ENCODE measurements at regions not wholly inside any gene's neighbourhood (a gene's known extent, or its start where the extent isn't known, plus 50 kb on each side); places are given as distances from the start of the nearest gene placed in this dataset.
A peak's percentile ranks its signal among the peaks of the same experiment; 100 is the strongest.

DNA sequence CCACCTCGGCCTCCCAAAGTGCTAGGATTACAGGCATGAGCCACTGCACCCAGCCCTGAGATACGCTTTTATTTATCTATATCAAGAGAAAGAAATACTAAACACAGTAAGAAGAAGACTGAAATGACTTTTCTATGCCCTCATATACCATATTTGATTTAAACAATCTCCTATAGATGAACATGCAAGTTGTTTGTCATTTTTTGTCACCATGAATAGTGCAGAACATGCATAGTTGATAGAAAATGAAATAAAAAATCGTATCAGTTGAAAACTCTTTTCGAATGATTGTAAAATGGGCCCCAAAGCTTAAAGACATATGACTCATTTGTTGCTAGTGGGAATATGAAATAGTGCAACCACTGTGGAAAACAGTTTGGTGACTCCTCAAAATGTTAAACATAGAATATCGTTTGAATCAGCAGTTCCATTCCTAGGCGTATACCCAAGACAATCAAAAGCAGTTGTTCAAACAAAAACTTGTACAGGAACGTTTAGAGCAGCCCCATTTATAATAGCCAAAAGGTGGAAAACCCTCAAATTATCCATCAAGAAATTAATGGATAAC lies 61.4 kb upstream of the ANKH start:
- Histone ChIP-seq H3K27me3 (replicated peaks; ENCODE audit: insufficient read depth) (no peaks in the 10 kb centered on the region), H3K4me1 (ENCODE audit: insufficient read depth) (peaks cover 20% of the 10 kb centered on the region; the same call in 1 of the 2 replicates), H4K20me1 (ENCODE audit: insufficient read depth) (no peaks in the 10 kb centered on the region), H3K9me3 (ENCODE audit: low read depth) (no peaks in the 10 kb centered on the region), H3K9ac (no peak overlapping the region), H3K9me2 (ENCODE audit: insufficient read depth) (no peaks in the 10 kb centered on the region), H3K4me2 (ENCODE audit: unreplicated experiment) (no peak overlapping the region), H3K4me3 (no peak overlapping the region), H3F3A (ENCODE audit: insufficient read depth) (peaks cover 18% of the 10 kb centered on the region; the same call in 1 of the 2 replicates), H2AFZ (no peak overlapping the region), H3K79me2 (ENCODE audit: insufficient read depth) (no peaks in the 10 kb centered on the region), H3K27ac (no peak overlapping the region), H3K36me3 (ENCODE audit: low read depth) (no peaks in the 10 kb centered on the region)
- peak; percentile 64 for DNase-seq
- in situ Hi-C loops (cut with MboI), result no loop called here
- no peak for TF ChIP-seq EZH2phosphoT487 (IDR thresholded peaks at IDR 0.05; ENCODE audit: insufficient read depth, low read depth)
- WGBS, 2 experiments (ENCODE audit: low coverage in 1 of 2, low lambda C conversion rate in 2 of 2, missing lambda C conversion rate in 2 of 2), result 59 to 60% methylated on average over 7 of the region's 7 CpGs

DNA sequence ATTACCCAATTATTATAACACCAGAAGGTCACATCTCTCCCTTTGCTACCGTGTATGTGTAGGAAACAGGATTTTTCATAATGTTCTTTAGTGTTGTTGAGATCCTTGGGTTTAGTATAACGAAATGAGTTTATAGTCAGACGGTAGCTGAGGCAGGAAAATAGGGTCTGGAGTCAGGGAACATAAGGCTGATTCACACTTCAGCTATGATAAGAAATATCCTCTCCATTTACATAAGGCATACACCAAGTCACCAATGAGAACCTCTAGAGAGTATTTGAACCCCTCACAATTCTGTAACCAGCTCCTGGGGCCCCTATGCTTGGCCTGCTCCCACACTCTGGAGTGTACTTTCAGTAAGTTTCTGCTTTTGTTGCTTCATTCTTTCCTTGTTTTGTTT lies 58.9 kb upstream of the ANKH start:
- in situ Hi-C loops (cut with MboI), result no loop called here
- DNase-seq, result no peak
- Histone ChIP-seq H3K27me3 (replicated peaks; ENCODE audit: insufficient read depth) (no peaks in the 10 kb centered on the region), H3K36me3 (ENCODE audit: low read depth) (no peaks in the 10 kb centered on the region), H3K4me3 (no peak overlapping the region), H3K79me2 (ENCODE audit: insufficient read depth) (no peaks in the 10 kb centered on the region), H3K9ac (no peak overlapping the region), H3K9me3 (ENCODE audit: low read depth) (no peaks in the 10 kb centered on the region), H3K27ac (no peak overlapping the region), H2AFZ (peak overlapping the region; percentile 21; the same call in 1 of the 2 replicates), H3F3A (ENCODE audit: insufficient read depth) (peaks cover 32% of the 10 kb centered on the region), H3K4me1 (ENCODE audit: insufficient read depth) (peaks cover 32% of the 10 kb centered on the region), H4K20me1 (ENCODE audit: insufficient read depth) (no peaks in the 10 kb centered on the region), H3K9me2 (ENCODE audit: insufficient read depth) (no peaks in the 10 kb centered on the region), H3K4me2 (ENCODE audit: unreplicated experiment) (no peak overlapping the region)
- TF ChIP-seq EZH2phosphoT487 (IDR thresholded peaks at IDR 0.05; ENCODE audit: insufficient read depth, low read depth) (no peak), EZH2 (IDR thresholded peaks at IDR 0.05; ENCODE audit: insufficient read depth, poor library complexity, severe bottlenecking) (no peak)
- 84 to 87% methylated on average over 3 of the region's 3 CpGs for WGBS, 2 experiments (ENCODE audit: low coverage in 1 of 2, low lambda C conversion rate in 2 of 2, missing lambda C conversion rate in 2 of 2)

DNA sequence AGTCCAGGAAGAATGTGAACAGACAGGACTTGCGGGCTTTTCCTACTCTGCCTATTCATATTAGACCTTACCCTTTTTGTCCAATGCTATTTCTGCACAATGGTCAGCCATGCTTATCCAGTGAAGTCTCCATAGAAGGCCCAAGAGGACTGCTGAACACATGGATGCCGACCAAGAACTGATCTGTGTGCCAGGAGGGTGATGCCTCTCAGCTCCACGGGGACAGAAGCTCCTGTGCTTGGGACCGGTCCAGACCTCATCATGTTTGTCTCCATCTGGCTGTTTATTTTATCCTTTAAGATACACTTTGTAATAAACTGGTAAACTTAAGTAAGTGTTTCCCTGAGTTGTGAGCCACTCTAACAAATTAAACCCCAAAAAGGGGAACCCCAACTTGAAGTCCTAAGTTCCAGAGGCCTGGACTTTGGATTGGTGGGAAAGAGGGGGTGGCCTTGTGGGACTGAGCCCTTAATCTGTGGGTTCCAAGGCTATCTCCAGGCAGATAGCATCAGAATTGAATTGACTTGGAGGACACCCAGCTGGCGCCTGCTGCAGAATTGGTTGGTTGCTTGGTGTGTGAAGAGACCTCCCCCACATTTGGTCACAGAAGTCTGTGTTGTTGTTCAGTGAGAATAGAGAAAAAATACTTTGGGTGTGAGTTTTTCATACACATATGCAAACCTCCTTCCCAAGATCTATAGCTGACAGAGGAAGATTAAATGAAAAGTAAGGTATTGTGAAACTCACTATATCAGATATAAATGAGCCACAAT lies 57.9 kb upstream of the ANKH start:
- Histone ChIP-seq H3K9me3 (ENCODE audit: low read depth) (no peaks in the 10 kb centered on the region), H3K36me3 (ENCODE audit: low read depth) (no peaks in the 10 kb centered on the region), H3K9me2 (ENCODE audit: insufficient read depth) (no peaks in the 10 kb centered on the region), H2AFZ (no peak overlapping the region), H4K20me1 (ENCODE audit: insufficient read depth) (no peaks in the 10 kb centered on the region), H3K27ac (no peak overlapping the region), H3K9ac (no peak overlapping the region), H3K4me2 (ENCODE audit: unreplicated experiment) (no peak overlapping the region), H3K27me3 (replicated peaks; ENCODE audit: insufficient read depth) (no peaks in the 10 kb centered on the region), H3K4me1 (ENCODE audit: insufficient read depth) (peaks cover 37% of the 10 kb centered on the region), H3F3A (ENCODE audit: insufficient read depth) (peaks cover 33% of the 10 kb centered on the region), H3K79me2 (ENCODE audit: insufficient read depth) (no peaks in the 10 kb centered on the region), H3K4me3 (no peak overlapping the region)
- WGBS, 2 experiments (ENCODE audit: low coverage in 1 of 2, low lambda C conversion rate in 2 of 2, missing lambda C conversion rate in 2 of 2), result 72% methylated on average over 5 of the region's 5 CpGs
- DNase-seq, result no peak
- in situ Hi-C loops (cut with MboI), result no loop called here
- TF ChIP-seq EZH2phosphoT487 (IDR thresholded peaks at IDR 0.05; ENCODE audit: insufficient read depth, low read depth) (no peak), EZH2 (IDR thresholded peaks at IDR 0.05; ENCODE audit: insufficient read depth, poor library complexity, severe bottlenecking) (no peak)

DNA sequence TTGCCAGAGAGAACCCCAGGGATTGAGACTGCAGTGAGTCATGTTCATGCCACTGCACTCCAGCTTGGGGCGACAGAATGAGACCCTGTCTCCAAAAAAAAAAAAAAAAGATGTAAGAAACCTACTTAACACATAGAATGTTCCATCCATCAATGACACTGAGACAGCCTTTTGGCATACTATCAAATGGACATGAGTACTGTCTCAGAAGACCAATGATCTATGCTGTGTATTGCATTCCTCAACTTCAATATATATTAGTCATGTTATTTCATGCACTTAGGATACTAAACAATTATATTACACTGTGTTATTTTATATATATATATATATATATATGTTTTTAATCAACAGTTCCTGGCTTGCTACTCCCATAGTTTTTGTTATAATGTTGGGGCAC lies 57.1 kb upstream of the ANKH start:
- Histone ChIP-seq H3K9me3 (ENCODE audit: low read depth) (no peaks in the 10 kb centered on the region), H3K4me2 (ENCODE audit: unreplicated experiment) (no peak overlapping the region), H3K9me2 (ENCODE audit: insufficient read depth) (no peaks in the 10 kb centered on the region), H3K79me2 (ENCODE audit: insufficient read depth) (no peaks in the 10 kb centered on the region), H3K36me3 (ENCODE audit: low read depth) (no peaks in the 10 kb centered on the region), H3K27ac (no peak overlapping the region), H3K4me1 (ENCODE audit: insufficient read depth) (peaks cover 38% of the 10 kb centered on the region), H3F3A (ENCODE audit: insufficient read depth) (peaks cover 33% of the 10 kb centered on the region), H3K9ac (no peak overlapping the region), H3K4me3 (no peak overlapping the region), H4K20me1 (ENCODE audit: insufficient read depth) (no peaks in the 10 kb centered on the region), H3K27me3 (replicated peaks; ENCODE audit: insufficient read depth) (no peaks in the 10 kb centered on the region), H2AFZ (no peak overlapping the region)
- in situ Hi-C loops (cut with MboI), result no loop called here
- 46 to 73% methylated on average over 1 of the region's 1 CpG for whole genome bisulfite sequencing, 2 experiments (ENCODE audit: low coverage in 1 of 2, low lambda C conversion rate in 2 of 2, missing lambda C conversion rate in 2 of 2)
- no peak for DNase-seq
- TF ChIP-seq EZH2phosphoT487 (IDR thresholded peaks at IDR 0.05; ENCODE audit: insufficient read depth, low read depth) (no peak), EZH2 (IDR thresholded peaks at IDR 0.05; ENCODE audit: insufficient read depth, poor library complexity, severe bottlenecking) (no peak)
